Large intestine (tissue), 3 donors: ENCODE measurements at regions not wholly inside any gene's neighbourhood (a gene's known extent, or its start where the extent isn't known, plus 50 kb on each side); places are given as distances from the start of the nearest gene placed in this dataset.
"Not testable (repeated sequence)": the region's sequence is repeated elsewhere in the genome, so short reads cannot be mapped to it uniquely, and the experiment has no call there.

Source experiments
- DNase-seq, 2 donors: peaks; one replicate each; pipeline versions ENCODE4 v3.0.0 to v3.0.0-alpha.2; 2013
- H3K27ac ChIP-seq: one replicate; pipeline ENCODE4 v1.5.1; 2013; ENCODE audit warnings: low read length
- H3K27me3 ChIP-seq: 2 replicates; pipeline ENCODE4 v1.6.1; 2013; ENCODE audit warnings: low read length; ENCODE audit not compliant: control insufficient read depth, insufficient read depth
- H3K36me3 ChIP-seq: 2 replicates; pipeline ENCODE4 v1.6.1; 2013; ENCODE audit warnings: low read length; ENCODE audit not compliant: control insufficient read depth, insufficient read depth
- H3K4me1 ChIP-seq: one replicate; pipeline ENCODE4 v1.6.1; 2013; ENCODE audit warnings: low read length; ENCODE audit not compliant: control insufficient read depth, insufficient read depth
- H3K4me3 ChIP-seq: one replicate; pipeline ENCODE4 v1.5.1; 2013; ENCODE audit warnings: low read length
- H3K9me3 ChIP-seq: one replicate; pipeline ENCODE4 v1.6.1; 2013; ENCODE audit warnings: mild to moderate bottlenecking, low read depth, low read length, moderate library complexity; ENCODE audit not compliant: control insufficient read depth
- WGBS: methylation state at CpG from one replicate; pipeline ENCODE4 v1.1.5; 2013; ENCODE audit warnings: low lambda C conversion rate; ENCODE audit not compliant: insufficient coverage; 5-methylcytosine and 5-hydroxymethylcytosine counted together

DNA sequence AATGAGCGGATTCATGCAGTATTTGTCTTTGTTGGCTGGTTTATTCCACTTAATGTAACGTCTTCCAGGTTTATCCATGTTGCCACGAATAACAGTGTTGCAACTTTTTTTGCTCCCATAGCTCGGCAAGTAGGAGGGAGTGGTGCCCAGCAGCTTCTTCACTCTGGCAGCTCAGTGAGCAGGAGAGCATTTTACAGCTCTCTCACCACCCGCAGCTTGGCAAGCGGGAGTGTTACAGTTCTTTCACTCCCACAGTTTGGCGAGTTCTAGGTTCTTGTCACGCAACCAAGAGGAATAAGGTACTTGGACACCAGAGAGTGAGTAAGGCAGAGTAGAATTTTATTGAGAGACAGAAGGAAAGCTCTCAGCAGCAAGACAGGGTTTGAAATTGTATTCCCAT, 935.2 kb downstream of the TBL1XR1 start:
- Histone ChIP-seq H3K4me3 (no peak overlapping the region), H3K9me3 (peaks cover 4% of the 10 kb centered on the region), H3K27ac (no peak overlapping the region), H3K4me1 (no peaks in the 10 kb centered on the region), H3K27me3 (no peaks in the 10 kb centered on the region), H3K36me3 (no peaks in the 10 kb centered on the region)
- WGBS, result 83% methylated on average over 1 of the region's 8 CpGs
- DNase-seq, result no peak

DNA sequence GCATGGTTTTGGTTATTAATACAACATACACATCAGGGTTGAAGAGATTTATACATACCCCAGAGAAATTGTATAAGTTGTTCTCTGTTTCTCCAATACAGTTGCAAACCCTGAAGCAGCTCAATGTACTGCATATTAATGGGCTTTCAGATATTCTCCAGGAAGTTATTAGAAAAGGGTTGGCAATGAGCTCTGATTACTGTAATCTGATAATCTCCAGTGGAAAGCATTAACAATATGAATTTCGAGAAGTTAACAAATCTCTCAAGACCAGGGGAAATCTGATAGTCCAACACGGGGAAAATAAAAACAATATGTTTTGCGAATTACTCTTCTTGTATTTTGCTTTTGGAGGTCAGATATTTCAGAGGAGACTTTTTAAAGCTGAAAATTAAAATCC, 950.1 kb downstream of the TBL1XR1 start:
- H3K4me3 ChIP-seq, result no peak overlapping the region
- H3K9me3 ChIP-seq, result no peaks in the 10 kb centered on the region
- DNase-seq, result no peak
- H3K27ac ChIP-seq, result no peak overlapping the region
- H3K36me3 ChIP-seq, result no peaks in the 10 kb centered on the region
- WGBS, result 86% methylated on average over 1 of the region's 3 CpGs
- no peaks in the 10 kb centered on the region for H3K4me1 ChIP-seq
- H3K27me3 ChIP-seq, result no peaks in the 10 kb centered on the region

DNA sequence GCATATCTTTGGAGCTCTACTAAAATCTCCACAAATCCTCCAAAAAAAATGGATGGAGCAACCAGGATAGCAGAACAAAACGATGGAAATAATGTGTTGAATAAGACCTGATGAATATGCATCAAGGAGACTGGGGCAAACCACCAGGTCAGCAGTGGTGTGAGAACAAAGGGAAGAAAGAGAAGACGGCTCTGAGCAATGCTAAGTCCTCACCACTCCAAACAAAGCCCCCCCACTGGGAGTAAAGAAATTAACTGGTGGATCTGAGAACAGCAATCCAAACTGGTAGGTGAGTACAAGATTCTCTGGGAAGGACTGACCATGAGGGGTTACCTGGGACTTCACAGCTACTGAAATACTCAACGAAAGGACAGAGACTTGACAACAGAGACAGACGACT, 977.3 kb downstream of the TBL1XR1 start:
- Histone ChIP-seq H3K27ac (no peak overlapping the region), H3K4me3 (no peak overlapping the region), H3K27me3 (no peaks in the 10 kb centered on the region), H3K9me3 (no peaks in the 10 kb centered on the region), H3K36me3 (no peaks in the 10 kb centered on the region), H3K4me1 (no peaks in the 10 kb centered on the region)
- 80% methylated on average over 2 of the region's 4 CpGs for WGBS
- DNase-seq, result no peak

DNA sequence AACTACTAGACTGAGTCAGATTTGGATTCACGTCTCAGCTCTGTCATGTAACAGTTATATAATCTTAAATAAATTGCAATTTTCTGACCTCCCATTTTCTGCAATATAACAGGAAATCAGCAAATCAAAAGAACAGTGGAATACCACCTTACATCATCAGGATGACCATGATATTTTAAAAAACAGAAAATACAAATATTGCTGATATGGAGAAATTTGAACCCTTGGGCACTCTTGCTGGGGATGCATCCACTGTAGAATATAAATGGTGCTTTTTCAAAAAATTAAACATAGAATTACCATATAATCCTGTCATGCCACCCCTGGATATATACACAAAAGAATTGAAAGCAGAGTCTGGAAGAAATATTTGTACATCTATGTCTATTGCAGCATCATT, 982.5 kb downstream of the TBL1XR1 start:
- H3K27ac ChIP-seq, result no peak overlapping the region
- H3K4me1 ChIP-seq, result peaks cover 4% of the 10 kb centered on the region
- DNase-seq, result no peak
- no peaks in the 10 kb centered on the region for H3K27me3 ChIP-seq
- H3K36me3 ChIP-seq, result no peaks in the 10 kb centered on the region
- H3K4me3 ChIP-seq, result no peak overlapping the region
- WGBS, result no CpG with 5 or more reads among the region's 1 CpG
- H3K9me3 ChIP-seq, result peaks cover 7% of the 10 kb centered on the region

DNA sequence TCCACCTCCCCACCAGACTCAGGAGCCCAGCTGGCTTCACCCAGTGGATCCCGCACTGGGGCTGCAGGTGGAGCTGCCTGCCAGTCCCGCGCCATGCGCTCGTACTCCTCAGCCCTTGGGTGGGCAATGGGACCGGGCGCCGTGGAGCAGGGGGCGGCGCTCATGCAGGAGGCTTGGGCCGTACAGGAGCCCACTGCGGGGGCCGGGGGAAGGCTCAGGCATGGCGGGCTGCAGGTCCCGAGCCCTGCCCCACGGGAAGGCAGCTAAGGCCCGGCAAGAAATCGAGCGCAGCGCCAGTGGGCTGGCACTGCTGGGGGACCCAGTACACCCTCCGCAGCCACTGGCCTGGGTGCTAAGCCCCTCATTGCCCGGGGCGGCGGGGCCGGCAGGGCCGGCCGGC, 984.0 kb downstream of the TBL1XR1 start:
- not testable (repeated sequence) for H3K4me3 ChIP-seq, H3K4me1 ChIP-seq, H3K27ac ChIP-seq, H3K27me3 ChIP-seq, H3K36me3 ChIP-seq, DNase-seq, H3K9me3 ChIP-seq
- whole genome bisulfite sequencing, result no CpG with 5 or more reads among the region's 27 CpGs

DNA sequence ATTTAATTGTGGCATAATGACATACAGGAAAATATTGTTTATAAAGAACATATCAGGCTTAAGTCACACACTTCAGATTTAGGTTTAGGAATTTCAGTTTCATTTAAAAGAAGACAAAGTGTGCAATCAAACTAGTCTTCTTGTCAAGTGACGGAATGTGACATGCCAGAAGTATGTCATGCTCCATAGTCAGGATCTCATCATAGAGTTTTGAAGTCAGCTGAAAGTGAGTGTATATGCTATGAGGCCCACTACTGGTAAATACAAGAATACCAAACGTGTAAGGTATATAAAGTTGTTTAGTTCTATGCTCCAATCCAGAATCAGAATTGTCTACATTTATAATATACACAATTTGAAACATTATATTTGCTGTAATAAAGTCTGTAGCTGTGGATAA, 988.4 kb downstream of the TBL1XR1 start:
- Histone ChIP-seq H3K4me3 (no peak overlapping the region), H3K9me3 (peaks cover 7% of the 10 kb centered on the region), H3K27me3 (no peaks in the 10 kb centered on the region), H3K27ac (no peak overlapping the region), H3K36me3 (no peaks in the 10 kb centered on the region), H3K4me1 (no peaks in the 10 kb centered on the region)
- WGBS, result 86% methylated on average over 1 of the region's 2 CpGs
- no peak for DNase-seq

DNA sequence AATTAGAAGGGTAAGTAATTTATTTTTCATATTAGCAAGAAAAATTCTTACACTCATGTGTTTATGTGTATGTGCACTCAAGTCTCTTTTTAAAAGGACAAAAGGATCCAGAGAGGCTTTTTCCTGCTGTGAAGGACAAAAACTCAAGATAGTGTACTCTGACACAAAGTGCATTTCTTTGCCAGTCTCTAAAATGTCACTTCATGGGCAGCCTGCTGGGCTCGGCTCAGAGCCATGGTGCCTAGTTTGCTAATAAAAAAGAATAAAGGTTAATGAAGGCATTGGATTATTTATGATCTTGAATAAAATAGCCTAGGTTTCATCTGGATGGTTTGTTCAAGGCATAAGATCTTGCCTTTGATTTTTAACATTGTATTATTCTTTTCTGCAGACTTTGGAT, 989.0 kb downstream of the TBL1XR1 start:
- no peaks in the 10 kb centered on the region for H3K36me3 ChIP-seq
- 80% methylated on average over 1 of the region's 1 CpG for WGBS
- no peaks in the 10 kb centered on the region for H3K27me3 ChIP-seq
- peaks cover 2% of the 10 kb centered on the region for H3K9me3 ChIP-seq
- H3K27ac ChIP-seq, result no peak overlapping the region
- H3K4me3 ChIP-seq, result no peak overlapping the region
- no peaks in the 10 kb centered on the region for H3K4me1 ChIP-seq
- DNase-seq, result no peak

DNA sequence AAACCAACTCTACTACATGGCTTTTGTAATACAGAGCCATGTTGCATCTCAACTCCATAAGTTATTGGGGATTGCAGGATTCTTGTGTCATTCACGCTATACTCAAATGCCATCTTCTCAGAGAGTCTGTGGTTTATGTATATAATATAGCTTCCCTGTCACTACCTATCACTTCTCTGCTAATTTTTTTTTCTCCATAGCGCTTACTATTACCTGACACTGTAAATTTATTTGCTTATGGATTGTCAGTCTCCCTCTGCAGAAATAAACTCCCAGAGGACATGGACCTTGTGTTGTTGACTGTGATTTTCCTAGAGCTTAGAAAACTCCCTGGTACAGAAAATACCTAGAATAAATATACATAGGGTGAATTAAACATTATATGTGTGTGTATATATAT, 990.5 kb downstream of the TBL1XR1 start:
- no CpG with 5 or more reads among the region's 2 CpGs for WGBS
- no peaks in the 10 kb centered on the region for H3K36me3 ChIP-seq
- no peaks in the 10 kb centered on the region for H3K27me3 ChIP-seq
- no peak overlapping the region for H3K4me3 ChIP-seq
- no peaks in the 10 kb centered on the region for H3K4me1 ChIP-seq
- DNase-seq, result no peak
- no peaks in the 10 kb centered on the region for H3K9me3 ChIP-seq
- no peak overlapping the region for H3K27ac ChIP-seq

DNA sequence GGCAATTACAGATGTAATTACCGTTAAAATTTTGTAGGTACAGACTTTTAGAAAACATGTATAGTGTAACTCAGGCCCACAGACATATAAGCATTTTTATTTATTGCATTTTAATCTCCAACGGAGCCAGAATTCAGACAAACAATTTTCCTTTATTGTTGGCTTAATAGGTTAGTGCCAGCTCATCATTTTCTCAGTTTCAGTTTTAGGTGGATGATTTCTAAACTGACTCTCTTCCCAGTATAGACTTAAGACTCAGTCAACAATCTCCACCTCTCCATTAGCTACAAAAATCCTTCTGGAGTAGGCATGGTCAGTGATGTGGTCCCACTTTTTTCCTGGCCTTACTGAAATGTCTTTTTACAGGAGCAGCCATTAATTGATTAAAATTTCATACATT, 994.6 kb downstream of the TBL1XR1 start:
- Histone ChIP-seq H3K4me1 (no peaks in the 10 kb centered on the region), H3K9me3 (peaks cover 5% of the 10 kb centered on the region), H3K36me3 (no peaks in the 10 kb centered on the region), H3K27ac (no peak overlapping the region), H3K27me3 (no peaks in the 10 kb centered on the region), H3K4me3 (no peak overlapping the region)
- no peak for DNase-seq
- WGBS, result 90% methylated on average over 2 of the region's 2 CpGs

DNA sequence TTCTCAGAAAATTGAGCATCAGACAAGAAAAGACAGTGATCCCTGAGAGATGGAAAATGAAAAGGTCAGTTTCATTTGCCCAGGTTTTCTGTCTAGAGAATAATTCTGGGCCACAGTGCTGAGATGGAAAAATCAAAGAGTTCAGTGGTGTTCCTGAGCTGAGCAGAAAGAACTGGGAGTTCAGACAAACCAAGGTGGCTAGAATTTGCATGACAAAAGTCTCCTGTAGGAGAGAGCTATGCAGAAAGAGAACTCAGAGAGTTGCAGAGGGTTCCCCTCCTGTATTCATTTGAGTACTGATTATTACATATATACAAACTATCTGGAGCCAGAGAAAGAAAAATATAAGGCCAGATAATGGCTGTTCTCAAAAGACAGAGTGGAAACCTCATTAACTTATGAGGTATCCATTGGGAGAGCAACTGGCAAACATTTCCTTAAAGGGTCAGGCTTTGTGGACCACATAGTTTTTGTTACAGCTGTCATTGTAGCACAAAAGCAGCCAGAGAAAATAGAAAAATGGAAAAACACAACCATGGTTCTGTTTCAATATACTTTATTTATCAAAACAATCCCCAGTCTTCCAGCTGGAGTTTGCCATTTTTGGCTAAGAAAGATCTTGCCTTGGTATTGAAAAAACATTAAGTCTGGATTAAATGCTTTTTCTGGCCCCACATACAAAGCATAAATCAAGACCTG, 1004.1 kb downstream of the TBL1XR1 start:
- DNase-seq, result no peak
- Histone ChIP-seq H3K27me3 (no peaks in the 10 kb centered on the region), H3K27ac (no peak overlapping the region), H3K4me3 (no peak overlapping the region), H3K4me1 (no peaks in the 10 kb centered on the region), H3K9me3 (peaks cover 2% of the 10 kb centered on the region), H3K36me3 (no peaks in the 10 kb centered on the region)

DNA sequence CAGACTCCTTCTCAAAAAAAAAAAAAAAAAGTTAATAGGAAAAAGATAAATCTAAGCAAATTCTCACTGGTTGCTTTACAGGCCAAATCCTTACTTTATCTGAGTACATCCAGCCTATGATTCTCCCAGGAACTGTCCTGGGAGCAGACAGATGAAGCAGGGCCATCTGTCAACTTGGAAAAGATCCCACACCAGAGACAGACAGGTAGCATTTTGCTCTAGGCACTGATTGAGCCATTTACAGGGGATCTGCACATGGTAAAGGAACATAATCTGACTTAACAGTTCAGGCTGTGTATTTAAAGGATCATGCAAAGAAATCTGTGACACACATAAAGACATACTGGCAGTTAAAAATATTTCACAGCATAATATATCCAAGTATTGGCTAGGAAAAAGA, 1006.5 kb downstream of the TBL1XR1 start:
- Histone ChIP-seq H3K36me3 (no peaks in the 10 kb centered on the region), H3K27ac (no peak overlapping the region), H3K9me3 (no peaks in the 10 kb centered on the region), H3K4me3 (no peak overlapping the region), H3K4me1 (no peaks in the 10 kb centered on the region), H3K27me3 (no peaks in the 10 kb centered on the region)
- peak in 1 of 2 donors; percentile 5 for DNase-seq
